ENCODE measurements at regions not wholly inside any gene's neighbourhood (a gene's known extent, or its start where the extent isn't known, plus 50 kb on each side); places are given as distances from the start of the nearest gene placed in this dataset.

GRCh38 chr2:234852035-234852434, 99.8 kb upstream of the SH3BP4 start:
- H4K20me1 ChIP-seq (ENCODE audit: insufficient read depth, low read length) = no peaks in the 10 kb centered on the region
- H3K4me3 ChIP-seq (ENCODE audit: low read depth in 1 of 2, low read length in 2 of 2) = no peak overlapping the region
- H3K4me1 ChIP-seq (ENCODE audit: insufficient read depth, low read length) = no peaks in the 10 kb centered on the region
- H3K4me2 ChIP-seq (ENCODE audit: insufficient read depth, low read length) = no peak overlapping the region
- no peak for ATAC-seq (ENCODE audit: insufficient read depth, low read depth)
- no peak for TF ChIP-seq EZH2 (IDR thresholded peaks at IDR 0.05; ENCODE audit: borderline replicate concordance, low read depth, low read length, severe bottlenecking)
- no peak for TF ChIP-seq CTCF (IDR thresholded peaks at IDR 0.05; ENCODE audit: borderline replicate concordance, extremely low read depth, low read length, poor library complexity, severe bottlenecking)
- H2AFZ ChIP-seq (ENCODE audit: low read depth, low read length) = no peak overlapping the region
- H3K36me3 ChIP-seq (ENCODE audit: insufficient read depth, low read length) = no peaks in the 10 kb centered on the region
- H3K27me3 ChIP-seq (ENCODE audit: insufficient read depth, low read length, poor library complexity) = peaks cover 6% of the 10 kb centered on the region
- no peaks in the 10 kb centered on the region for H3K79me2 ChIP-seq (ENCODE audit: insufficient read depth, low read length)
- no peak for DNase-seq
- no peaks in the 10 kb centered on the region for H3K9me3 ChIP-seq (ENCODE audit: insufficient read depth, low read length, severe bottlenecking)
- H3K27ac ChIP-seq (ENCODE audit: low read length) = no peak overlapping the region
- no peak overlapping the region for H3K9ac ChIP-seq (ENCODE audit: low read depth, low read length)

- Histone ChIP-seq H3K27me3 (ENCODE audit: insufficient read depth, low read length, poor library complexity) (peaks cover 6% of the 10 kb centered on the region), H3K36me3 (ENCODE audit: insufficient read depth, low read length) (no peaks in the 10 kb centered on the region), H3K9me3 (ENCODE audit: insufficient read depth, low read length, severe bottlenecking) (no peaks in the 10 kb centered on the region), H2AFZ (ENCODE audit: low read depth, low read length) (no peak overlapping the region), H3K79me2 (ENCODE audit: insufficient read depth, low read length) (no peaks in the 10 kb centered on the region), H3K4me1 (ENCODE audit: insufficient read depth, low read length) (no peaks in the 10 kb centered on the region), H3K4me2 (ENCODE audit: insufficient read depth, low read length) (no peak overlapping the region), H3K4me3 (ENCODE audit: low read depth in 1 of 2, low read length in 2 of 2) (no peak overlapping the region), H3K27ac (ENCODE audit: low read length) (no peak overlapping the region), H4K20me1 (ENCODE audit: insufficient read depth, low read length) (no peaks in the 10 kb centered on the region), H3K9ac (ENCODE audit: low read depth, low read length) (no peak overlapping the region)
- no peak for DNase-seq
- no peak for TF ChIP-seq CTCF (IDR thresholded peaks at IDR 0.05; ENCODE audit: borderline replicate concordance, extremely low read depth, low read length, poor library complexity, severe bottlenecking)
- no peak for TF ChIP-seq EZH2 (IDR thresholded peaks at IDR 0.05; ENCODE audit: borderline replicate concordance, low read depth, low read length, severe bottlenecking)
- ATAC-seq (ENCODE audit: insufficient read depth, low read depth) = no peak
Observed at GRCh38 chr2:234851451-234851850, 100.4 kb upstream of the SH3BP4 start.

GRCh38 chr2:234850818-234851217, 101.0 kb upstream of the SH3BP4 start:
- no peak for ATAC-seq (ENCODE audit: insufficient read depth, low read depth)
- DNase-seq = no peak
- Histone ChIP-seq H2AFZ (ENCODE audit: low read depth, low read length) (no peak overlapping the region), H3K79me2 (ENCODE audit: insufficient read depth, low read length) (no peaks in the 10 kb centered on the region), H3K27ac (ENCODE audit: low read length) (no peak overlapping the region), H4K20me1 (ENCODE audit: insufficient read depth, low read length) (no peaks in the 10 kb centered on the region), H3K4me3 (ENCODE audit: low read depth in 1 of 2, low read length in 2 of 2) (no peak overlapping the region), H3K9ac (ENCODE audit: low read depth, low read length) (no peak overlapping the region), H3K27me3 (ENCODE audit: insufficient read depth, low read length, poor library complexity) (peaks cover 6% of the 10 kb centered on the region), H3K4me1 (ENCODE audit: insufficient read depth, low read length) (no peaks in the 10 kb centered on the region), H3K4me2 (ENCODE audit: insufficient read depth, low read length) (no peak overlapping the region), H3K9me3 (ENCODE audit: insufficient read depth, low read length, severe bottlenecking) (no peaks in the 10 kb centered on the region), H3K36me3 (ENCODE audit: insufficient read depth, low read length) (no peaks in the 10 kb centered on the region)
- TF ChIP-seq EZH2 (IDR thresholded peaks at IDR 0.05; ENCODE audit: borderline replicate concordance, low read depth, low read length, severe bottlenecking) (no peak), CTCF (IDR thresholded peaks at IDR 0.05; ENCODE audit: borderline replicate concordance, extremely low read depth, low read length, poor library complexity, severe bottlenecking) (no peak)

- Histone ChIP-seq H3K79me2 (ENCODE audit: insufficient read depth, low read length) (no peaks in the 10 kb centered on the region), H3K36me3 (ENCODE audit: insufficient read depth, low read length) (no peaks in the 10 kb centered on the region), H3K9me3 (ENCODE audit: insufficient read depth, low read length, severe bottlenecking) (no peaks in the 10 kb centered on the region), H3K9ac (ENCODE audit: low read depth, low read length) (no peak overlapping the region), H3K27me3 (ENCODE audit: insufficient read depth, low read length, poor library complexity) (peaks cover 8% of the 10 kb centered on the region), H3K27ac (ENCODE audit: low read length) (no peak overlapping the region), H4K20me1 (ENCODE audit: insufficient read depth, low read length) (no peaks in the 10 kb centered on the region), H3K4me1 (ENCODE audit: insufficient read depth, low read length) (no peaks in the 10 kb centered on the region), H3K4me3 (ENCODE audit: low read depth in 1 of 2, low read length in 2 of 2) (no peak overlapping the region), H2AFZ (ENCODE audit: low read depth, low read length) (no peak overlapping the region), H3K4me2 (ENCODE audit: insufficient read depth, low read length) (no peak overlapping the region)
- DNase-seq (no peak), ATAC-seq (ENCODE audit: insufficient read depth, low read depth) (no peak)
- TF ChIP-seq CTCF (IDR thresholded peaks at IDR 0.05; ENCODE audit: borderline replicate concordance, extremely low read depth, low read length, poor library complexity, severe bottlenecking) (no peak), EZH2 (IDR thresholded peaks at IDR 0.05; ENCODE audit: borderline replicate concordance, low read depth, low read length, severe bottlenecking) (no peak)
Observed at GRCh38 chr2:234849678-234850077, 102.1 kb upstream of the SH3BP4 start.

All from DND-41 (cell line).